Keratinocyte (primary cell): ENCODE measurements at regions not wholly inside any gene's neighbourhood (a gene's known extent, or its start where the extent isn't known, plus 50 kb on each side); places are given as distances from the start of the nearest gene placed in this dataset.

Experiments used
- DNase-seq: peaks from one replicate; pipeline ENCODE4 v3.0.0-alpha.2; 2011; ENCODE audit warnings: low read depth, missing footprints, low spot score
- FAIRE-seq: peaks from 2 replicates; lab custom pipeline; 2011; peaks lifted over from hg19 to GRCh38; lab: Jason Lieb, UNC
- H2AFZ ChIP-seq: 2 replicates; pipeline ENCODE4 v1.6.0; 2012; ENCODE audit warnings: low read length, control low read depth, inconsistent platforms; ENCODE audit not compliant: control insufficient read depth
- H3K27ac ChIP-seq: 2 replicates; pipeline ENCODE4 v1.5.1; 2011; ENCODE audit warnings: low read length; ENCODE audit not compliant: control insufficient read depth, insufficient read depth
- H3K27me3 ChIP-seq: 3 replicates; pipeline ENCODE4 v1.6.0; 2011; ENCODE audit warnings: low read length; ENCODE audit not compliant: control insufficient read depth, insufficient read depth; ENCODE audit errors: extremely low read depth
- H3K36me3 ChIP-seq, 2 experiments: 2 replicates in 1 of 2; 3 replicates in 1 of 2; pipeline ENCODE4 v1.5.1; 2011; ENCODE audit warnings: low read length in 2 of 2, mild to moderate bottlenecking in 1 of 2; ENCODE audit not compliant: control insufficient read depth in 2 of 2, insufficient read depth in 2 of 2; ENCODE audit errors: extremely low read depth in 1 of 2
- H3K4me1 ChIP-seq: 3 replicates; pipeline ENCODE4 v1.5.1; 2011; ENCODE audit warnings: low read length; ENCODE audit not compliant: control insufficient read depth, insufficient read depth; ENCODE audit errors: extremely low read depth
- H3K4me2 ChIP-seq: 3 replicates; pipeline ENCODE4 v1.6.0; 2011; ENCODE audit warnings: low read depth, low read length; ENCODE audit not compliant: control insufficient read depth, insufficient read depth; ENCODE audit errors: extremely low read depth
- H3K4me3 ChIP-seq, 3 experiments: fragments of 200-600 bp in 1 of 3; sonication (generic) in 1 of 3; 2 replicates in 2 of 3; 3 replicates in 1 of 3; pipeline ENCODE4 v1.5.1; 2011 to 2016; ENCODE audit warnings: low read length in 3 of 3, mild to moderate bottlenecking in 3 of 3, control low read depth in 2 of 3, inconsistent platforms in 1 of 3, low read depth in 1 of 3, mixed read lengths in 1 of 3, mixed run types in 1 of 3, moderate library complexity in 1 of 3; ENCODE audit not compliant: control insufficient read depth in 2 of 3, insufficient read depth in 2 of 3; ENCODE audit errors: extremely low read depth in 1 of 3
- H3K79me2 ChIP-seq: 2 replicates; pipeline ENCODE4 v1.6.0; 2012; ENCODE audit warnings: low read length; ENCODE audit not compliant: control insufficient read depth, insufficient read depth
- H3K9ac ChIP-seq: 3 replicates; pipeline ENCODE4 v1.6.0; 2011; ENCODE audit warnings: low read length; ENCODE audit not compliant: control insufficient read depth, insufficient read depth; ENCODE audit errors: extremely low read depth
- H3K9me1 ChIP-seq: 3 replicates; pipeline ENCODE4 v1.6.0; 2011; ENCODE audit warnings: low read length; ENCODE audit not compliant: control insufficient read depth, insufficient read depth; ENCODE audit errors: extremely low read depth
- H3K9me3 ChIP-seq: 2 replicates; pipeline ENCODE4 v1.5.1; 2012; ENCODE audit warnings: low read depth, low read length; ENCODE audit not compliant: control insufficient read depth
- H4K20me1 ChIP-seq: 3 replicates; pipeline ENCODE4 v1.6.0; 2011; ENCODE audit warnings: low read length; ENCODE audit not compliant: control insufficient read depth, insufficient read depth; ENCODE audit errors: extremely low read depth
- CTCF ChIP-seq, 3 experiments: IDR thresholded peaks in 1 of 3; conservative IDR thresholded peaks in 1 of 3; optimal IDR thresholded peaks in 1 of 3; 2 replicates in 2 of 3; 3 replicates in 1 of 3; pipeline versions ENCODE3 to v1.5.1; 2011; ENCODE audit warnings: low read length in 3 of 3, mild to moderate bottlenecking in 3 of 3, moderate library complexity in 2 of 3, control low read depth in 1 of 3, inconsistent platforms in 1 of 3; ENCODE audit not compliant: insufficient read depth in 2 of 3; ENCODE audit errors: extremely low read depth in 1 of 3
- EZH2 ChIP-seq: IDR thresholded peaks from one replicate; pipeline ENCODE4 v1.6.1; 2012; ENCODE audit warnings: inconsistent platforms, mild to moderate bottlenecking, low read length, moderate library complexity
- dilution Hi-C: fragments of 300-500 bp; cut with MboI; formaldehyde crosslinking; loops from one replicate; pipeline ENCODE4 v1.7.0; 2020; ENCODE audit warnings: low sequenced_read_pairs; ENCODE audit not compliant: extremely low pct_ligation_motif_present

GRCh38 chr4:15368856-15369255 lies 59.0 kb upstream of the C1QTNF7 start:
- TF ChIP-seq CTCF (optimal IDR thresholded peaks at IDR 0.05 in 1 of 3, IDR thresholded peaks at IDR 0.05 in 1 of 3, conservative IDR thresholded peaks at IDR 0.05 in 1 of 3; ENCODE audit: extremely low read depth in 1 of 3, insufficient read depth in 2 of 3, low read length in 3 of 3), result no peak
- no peak for TF ChIP-seq EZH2
- peaks cover 6% of the 10 kb centered on the region for H3K27me3 ChIP-seq
- H2AFZ ChIP-seq, result no peak overlapping the region
- FAIRE-seq (no peak), DNase-seq (no peak)
- H3K4me1 ChIP-seq, result peaks cover 5% of the 10 kb centered on the region
- no peak overlapping the region for H3K9ac ChIP-seq
- no peaks in the 10 kb centered on the region for H3K9me3 ChIP-seq
- H3K79me2 ChIP-seq, result no peaks in the 10 kb centered on the region
- no peaks in the 10 kb centered on the region for H3K9me1 ChIP-seq
- H3K4me3 ChIP-seq, result no peak overlapping the region
- dilution Hi-C loops, result no loop called here
- H4K20me1 ChIP-seq, result no peaks in the 10 kb centered on the region
- no peak overlapping the region for H3K27ac ChIP-seq
- no peaks in the 10 kb centered on the region for H3K36me3 ChIP-seq
- no peak overlapping the region for H3K4me2 ChIP-seq

GRCh38 chr4:15370296-15370695 lies 57.5 kb upstream of the C1QTNF7 start:
- Histone ChIP-seq H3K4me3 (no peak overlapping the region), H3K27me3 (peaks cover 6% of the 10 kb centered on the region), H3K36me3 (no peaks in the 10 kb centered on the region), H3K9ac (no peak overlapping the region), H3K4me2 (no peak overlapping the region), H3K9me1 (no peaks in the 10 kb centered on the region), H3K79me2 (no peaks in the 10 kb centered on the region), H2AFZ (no peak overlapping the region), H4K20me1 (no peaks in the 10 kb centered on the region), H3K4me1 (peaks cover 5% of the 10 kb centered on the region), H3K9me3 (no peaks in the 10 kb centered on the region), H3K27ac (no peak overlapping the region)
- TF ChIP-seq CTCF (optimal IDR thresholded peaks at IDR 0.05 in 1 of 3, IDR thresholded peaks at IDR 0.05 in 1 of 3, conservative IDR thresholded peaks at IDR 0.05 in 1 of 3; ENCODE audit: extremely low read depth in 1 of 3, insufficient read depth in 2 of 3, low read length in 3 of 3) (no peak), EZH2 (no peak)
- dilution Hi-C loops, result no loop called here
- FAIRE-seq (no peak), DNase-seq (no peak)
